K562 (cell line): ENCODE measurements at regions not wholly inside any gene's neighbourhood (a gene's known extent, or its start where the extent isn't known, plus 50 kb on each side); places are given as distances from the start of the nearest gene placed in this dataset.
A peak's percentile ranks its signal among the peaks of the same experiment; 100 is the strongest.

ENCODE experiments used
- ATAC-seq: fragments of 200-7000 bp; cut with Tn5 transposase; 3 replicates; pipeline ENCODE4 v1.9.1; 2020; ENCODE audit warnings: moderate library complexity
- BruUV-seq: library from RNA; stranded (reverse); fragments of 400-500 nt; replicated peaks from 2 replicates; lab custom pipeline; 2021; lab: Mats Ljungman, UMichigan
- CTCF ChIA-PET: fragments of 300-600 bp; formaldehyde crosslinking; extraction: SDS; loops from one replicate; lab custom pipeline; 2021; ENCODE audit warnings: low intra/inter-chr PET ratio; lab: Yijun Ruan, JAX
- POLR2A ChIA-PET: fragments of 300-600, 350-650 bp; sonication (Branson Sonifier 250); formaldehyde crosslinking; extraction: SDS; loops from one replicate; lab custom pipeline; 2021; ENCODE audit warnings: antibody characterized with exemption, inconsistent platforms; lab: Yijun Ruan, JAX
- DNase-seq, 4 experiments: peaks; one replicate each; pipeline versions ENCODE4 v3.0.0 to v3.0.0-alpha.2; 2011 to 2018; ENCODE audit warnings: low spot score in 3 of 4, mixed read lengths in 3 of 4; ENCODE audit errors: extremely low read depth in 1 of 4
- FAIRE-seq: peaks from 2 replicates; lab custom pipeline; 2011; peaks lifted over from hg19 to GRCh38; lab: Jason Lieb, UNC
- H2AFZ ChIP-seq: 2 replicates; pipeline ENCODE4 v1.6.0; 2011; ENCODE audit warnings: low read depth, low read length, control low read depth, inconsistent platforms
- H3K27ac ChIP-seq: fragments of 200-600 bp; 3 replicates; pipeline ENCODE4 v1.8.0; 2011; ENCODE audit warnings: low read depth, mild to moderate bottlenecking, control low read depth, inconsistent platforms, low read length, moderate library complexity, mixed read lengths; ENCODE audit errors: extremely low read depth
- H3K27me3 ChIP-seq, 2 experiments: fragments of 300-600 bp in 1 of 2; 2 replicates in 1 of 2; 3 replicates in 1 of 2; pipeline versions ENCODE4 v1.6.0 to v1.8.0; 2011; ENCODE audit warnings: inconsistent platforms in 2 of 2, low read length in 2 of 2, mild to moderate bottlenecking in 1 of 2, mixed read lengths in 1 of 2, moderate library complexity in 1 of 2; ENCODE audit not compliant: control insufficient read depth in 2 of 2, insufficient read depth in 2 of 2
- H3K36me3 ChIP-seq: fragments of 300-600 bp; 3 replicates; pipeline ENCODE4 v1.8.0; 2011; ENCODE audit warnings: mild to moderate bottlenecking, low read length, inconsistent platforms; ENCODE audit not compliant: control insufficient read depth, insufficient read depth
- H3K4me1 ChIP-seq, 2 experiments: fragments of 200-600 bp in 1 of 2; replicated peaks in 1 of 2; 2 replicates in 1 of 2; 3 replicates in 1 of 2; pipeline versions ENCODE4 v1.5.1 to v1.8.0; 2011; ENCODE audit warnings: inconsistent platforms in 2 of 2, low read length in 2 of 2, mild to moderate bottlenecking in 1 of 2, mixed read lengths in 1 of 2, moderate library complexity in 1 of 2; ENCODE audit not compliant: control insufficient read depth in 2 of 2, insufficient read depth in 2 of 2
- H3K4me2 ChIP-seq: 2 replicates; pipeline ENCODE4 v1.6.1; 2011; ENCODE audit warnings: low read length, control low read depth, inconsistent platforms, mixed read lengths; ENCODE audit not compliant: insufficient read depth
- H3K4me3 ChIP-seq: fragments of 200-600 bp; sonication (generic), shearing (Covaris generic); 2 replicates; pipeline ENCODE4 v1.5.1; 2016; ENCODE audit warnings: control low read depth, inconsistent platforms
- H3K79me2 ChIP-seq: fragments of 200-600 bp; 3 replicates; pipeline ENCODE4 v1.8.0; 2011; ENCODE audit warnings: low read length, inconsistent platforms; ENCODE audit not compliant: control insufficient read depth, insufficient read depth
- H3K9ac ChIP-seq, 2 experiments: 2 replicates each; pipeline versions ENCODE4 v1.6.0 to v1.6.1; 2011; ENCODE audit warnings: low read depth in 2 of 2, low read length in 2 of 2, control low read depth in 1 of 2, inconsistent platforms in 1 of 2, mild to moderate bottlenecking in 1 of 2, mixed read lengths in 1 of 2; ENCODE audit not compliant: insufficient read depth in 1 of 2
- H3K9me1 ChIP-seq: one replicate; pipeline ENCODE4 v1.6.0; 2011; ENCODE audit warnings: inconsistent platforms, mild to moderate bottlenecking, low read length, moderate library complexity; ENCODE audit not compliant: control insufficient read depth, insufficient read depth
- H3K9me3 ChIP-seq: replicated peaks from 2 replicates; pipeline ENCODE4 v1.5.1; 2011; ENCODE audit warnings: low read depth, low read length, inconsistent platforms; ENCODE audit not compliant: control insufficient read depth, insufficient read depth
- H4K20me1 ChIP-seq: replicated peaks from 2 replicates; pipeline ENCODE4 v1.6.1; 2011; ENCODE audit warnings: low read length, inconsistent platforms, mixed read lengths; ENCODE audit not compliant: control insufficient read depth, insufficient read depth
- CREM ChIP-seq: IDR thresholded peaks from 2 replicates; pipeline ENCODE4 v1.6.1; 2014; ENCODE audit warnings: antibody characterized with exemption, low read depth
- KLF6 ChIP-seq: fragments of 250-450 bp; sonication (Bioruptor Pico); IDR thresholded peaks from 2 replicates; pipeline ENCODE4 v1.4.0; 2020; ENCODE audit warnings: mild to moderate bottlenecking, moderate library complexity, borderline replicate concordance
- PHF8 ChIP-seq: fragments of 200-600 bp; sonication (generic); IDR thresholded peaks from 2 replicates; pipeline ENCODE4 v1.6.1; 2012; ENCODE audit warnings: mixed run types, mild to moderate bottlenecking, inconsistent platforms, low read length, moderate library complexity, borderline replicate concordance
- POLR2B ChIP-seq: fragments of 450-650 bp; IDR thresholded peaks from 2 replicates; pipeline ENCODE4 v1.6.1; 2018; ENCODE audit warnings: low read depth; ENCODE audit not compliant: partially characterized antibody
- RFX5 ChIP-seq: IDR thresholded peaks from 2 replicates; pipeline ENCODE4 v1.6.1; 2011; ENCODE audit warnings: low read depth, mild to moderate bottlenecking, improper control_type of control experiment, low read length
- SP1 ChIP-seq: sonication (generic); formaldehyde crosslinking; IDR thresholded peaks from 2 replicates; pipeline ENCODE4 v1.8.1; 2022; ENCODE audit warnings: mild to moderate bottlenecking, missing genetic modification reagents
- USF1 ChIP-seq: sonication (generic); formaldehyde crosslinking; IDR thresholded peaks from 2 replicates; pipeline ENCODE4 v1.9.0; 2022; ENCODE audit warnings: mild to moderate bottlenecking, missing genetic modification reagents
- VEZF1 ChIP-seq: fragments of 200-800 bp; sonication (Bioruptor generic); IDR thresholded peaks from 2 replicates; pipeline ENCODE4 v1.6.1; 2017; ENCODE audit warnings: missing genetic modification characterization, missing compliant biosample characterization
- WGBS: fragments of 100-300 bp; shearing (Covaris generic); methylation state at CpG from one replicate; pipeline ENCODE4 v1.1.6; 2016; ENCODE audit warnings: low coverage, mixed read lengths; ENCODE audit not compliant: insufficient coverage; ENCODE audit errors: missing lambda C conversion rate; 5-methylcytosine and 5-hydroxymethylcytosine counted together
- in situ Hi-C: fragments of 300-500 bp; cut with MboI; formaldehyde crosslinking; loops from 4 replicates; pipeline ENCODE4 v1.15.0; 2018; ENCODE audit warnings: inconsistent platforms, mixed read lengths
- intact Hi-C: fragments of 100-400 bp; cut with micrococcal nuclease; formaldehyde crosslinking; loops from 2 replicates; pipeline ENCODE4 v1.14.2; 2022
- TF ChIP-seq, protein P1 (sequence below): fragments of 250-450 bp; sonication (Bioruptor Pico); IDR thresholded peaks from 2 replicates; pipeline ENCODE4 v1.4.0; 2020

DNA sequence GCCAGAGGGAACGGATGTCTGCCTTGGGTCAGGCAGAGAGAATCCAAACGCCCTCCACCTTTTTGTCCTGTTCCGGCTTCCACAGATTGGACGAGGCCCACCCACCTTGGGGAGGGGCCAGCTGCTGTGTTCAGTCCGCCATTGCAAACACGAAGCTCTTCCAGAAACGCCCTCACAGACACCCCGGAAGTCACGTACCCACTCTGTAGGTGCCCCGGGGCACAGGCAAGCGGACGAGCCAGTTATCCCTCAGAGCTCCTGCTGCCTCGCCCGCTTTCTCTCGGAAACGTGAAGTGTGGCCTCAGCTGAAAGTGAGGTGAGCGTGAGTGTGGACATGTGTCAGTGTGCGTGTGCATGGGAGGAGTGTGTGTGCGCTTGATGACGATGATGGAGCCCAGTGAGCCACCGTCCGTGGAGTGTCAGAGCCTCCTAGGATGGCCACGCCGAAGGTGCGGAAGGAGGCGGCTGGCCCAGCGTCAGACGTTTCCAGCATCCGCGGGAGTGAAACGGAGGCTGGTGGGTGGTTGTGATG is 869.2 kb downstream of the TBC1D22A start (continued):
- TF ChIP-seq KLF6 (CRISPR knock-in tag) (0 out of 2 replicates have a peak, but pooled peaks have one; percentile 33), CREM (peak; percentile 72; the same call in 1 of the 2 replicates), POLR2B (peak; percentile 76), VEZF1 (CRISPR knock-in tag) (peak; percentile 58; the same call in 1 of the 2 replicates), SP1 (CRISPR knock-in tag) (peak; percentile 63), PHF8 (peak; percentile 90; the same call in 1 of the 2 replicates)

DNA sequence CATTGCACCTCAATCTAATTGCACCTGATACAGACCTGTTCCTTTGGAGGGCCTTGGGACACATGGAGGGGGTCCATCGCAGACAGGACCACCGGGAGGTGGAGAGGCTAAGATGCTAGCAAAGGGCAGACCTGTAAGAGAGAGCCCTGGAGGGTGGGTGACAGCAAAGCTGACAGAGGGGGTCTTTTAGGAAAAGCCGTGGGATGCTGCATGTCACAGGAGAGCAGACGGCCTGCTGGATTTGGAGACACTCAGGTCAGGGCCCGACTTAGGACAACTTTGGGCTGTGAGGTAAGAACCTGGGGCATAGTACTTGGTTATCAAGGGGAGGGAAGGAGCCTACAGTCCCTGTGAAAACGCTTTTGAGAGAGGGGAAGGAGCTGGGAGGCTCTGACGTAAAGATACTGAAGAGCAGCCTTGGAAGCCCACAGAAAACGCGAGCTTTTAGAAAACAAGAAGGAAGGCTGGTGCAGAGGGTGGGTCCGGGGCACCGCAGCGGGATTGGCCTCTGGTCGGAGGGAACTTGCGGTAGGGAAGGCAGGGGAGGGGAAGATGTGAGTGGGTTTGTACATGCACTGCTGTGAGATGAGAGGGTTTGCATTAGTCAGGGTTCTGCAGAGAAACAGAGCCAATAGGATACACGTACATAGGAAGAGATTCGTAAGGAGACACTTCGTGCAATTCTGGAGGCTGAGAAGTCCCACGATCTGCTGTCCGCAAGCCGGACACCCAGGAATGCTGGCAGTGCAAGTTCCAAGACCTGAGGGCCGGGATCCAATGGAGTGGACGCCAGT is 868.5 kb downstream of the TBC1D22A start:
- ChIA-PET POLR2A (interaction anchor here (0.6 to 0.9 kb wide), 5 partner anchors 21 to 1831 kb away, joined by 3 to 4 read pairs (median 4); no protein-coding TSS in a partner anchor), CTCF (no interaction called here)
- Histone ChIP-seq H3K9me3 (peaks cover 4% of the 10 kb centered on the region; the same call in 1 of the 2 replicates), H3K27me3 (peaks cover 0 to 9% of the 10 kb centered on the region in 2 experiments; a peak in 2 of 5 replicates), H3K4me2 (peak overlapping the region; percentile 99), H3K4me1 (peaks cover 5 to 8% of the 10 kb centered on the region in 2 experiments; a peak in 4 of 5 replicates), H2AFZ (peak overlapping the region; percentile 99), H4K20me1 (no peaks in the 10 kb centered on the region; the same call in 1 of the 2 replicates), H3K27ac (peak overlapping the region; percentile 85; the same call in 2 of the 3 replicates), H3K79me2 (peaks cover 33% of the 10 kb centered on the region), H3K4me3 (peak overlapping the region; percentile 87), H3K9me1 (no peaks in the 10 kb centered on the region), H3K9ac (peak overlapping the region; percentile 88 to 91), H3K36me3 (peaks cover 22% of the 10 kb centered on the region; the same call in 2 of the 3 replicates)
- in situ Hi-C loops (no loop called here), intact Hi-C loops (no loop called here)
- peak in 1 of 4 experiments; percentile 17 for DNase-seq
- ATAC-seq, result peak; percentile 57
- peak; percentile 40 for FAIRE-seq
- WGBS, result 15% methylated on average over 20 of the region's 22 CpGs
- BruUV-seq, result no TSS peak
- TF ChIP-seq, protein P1, sequence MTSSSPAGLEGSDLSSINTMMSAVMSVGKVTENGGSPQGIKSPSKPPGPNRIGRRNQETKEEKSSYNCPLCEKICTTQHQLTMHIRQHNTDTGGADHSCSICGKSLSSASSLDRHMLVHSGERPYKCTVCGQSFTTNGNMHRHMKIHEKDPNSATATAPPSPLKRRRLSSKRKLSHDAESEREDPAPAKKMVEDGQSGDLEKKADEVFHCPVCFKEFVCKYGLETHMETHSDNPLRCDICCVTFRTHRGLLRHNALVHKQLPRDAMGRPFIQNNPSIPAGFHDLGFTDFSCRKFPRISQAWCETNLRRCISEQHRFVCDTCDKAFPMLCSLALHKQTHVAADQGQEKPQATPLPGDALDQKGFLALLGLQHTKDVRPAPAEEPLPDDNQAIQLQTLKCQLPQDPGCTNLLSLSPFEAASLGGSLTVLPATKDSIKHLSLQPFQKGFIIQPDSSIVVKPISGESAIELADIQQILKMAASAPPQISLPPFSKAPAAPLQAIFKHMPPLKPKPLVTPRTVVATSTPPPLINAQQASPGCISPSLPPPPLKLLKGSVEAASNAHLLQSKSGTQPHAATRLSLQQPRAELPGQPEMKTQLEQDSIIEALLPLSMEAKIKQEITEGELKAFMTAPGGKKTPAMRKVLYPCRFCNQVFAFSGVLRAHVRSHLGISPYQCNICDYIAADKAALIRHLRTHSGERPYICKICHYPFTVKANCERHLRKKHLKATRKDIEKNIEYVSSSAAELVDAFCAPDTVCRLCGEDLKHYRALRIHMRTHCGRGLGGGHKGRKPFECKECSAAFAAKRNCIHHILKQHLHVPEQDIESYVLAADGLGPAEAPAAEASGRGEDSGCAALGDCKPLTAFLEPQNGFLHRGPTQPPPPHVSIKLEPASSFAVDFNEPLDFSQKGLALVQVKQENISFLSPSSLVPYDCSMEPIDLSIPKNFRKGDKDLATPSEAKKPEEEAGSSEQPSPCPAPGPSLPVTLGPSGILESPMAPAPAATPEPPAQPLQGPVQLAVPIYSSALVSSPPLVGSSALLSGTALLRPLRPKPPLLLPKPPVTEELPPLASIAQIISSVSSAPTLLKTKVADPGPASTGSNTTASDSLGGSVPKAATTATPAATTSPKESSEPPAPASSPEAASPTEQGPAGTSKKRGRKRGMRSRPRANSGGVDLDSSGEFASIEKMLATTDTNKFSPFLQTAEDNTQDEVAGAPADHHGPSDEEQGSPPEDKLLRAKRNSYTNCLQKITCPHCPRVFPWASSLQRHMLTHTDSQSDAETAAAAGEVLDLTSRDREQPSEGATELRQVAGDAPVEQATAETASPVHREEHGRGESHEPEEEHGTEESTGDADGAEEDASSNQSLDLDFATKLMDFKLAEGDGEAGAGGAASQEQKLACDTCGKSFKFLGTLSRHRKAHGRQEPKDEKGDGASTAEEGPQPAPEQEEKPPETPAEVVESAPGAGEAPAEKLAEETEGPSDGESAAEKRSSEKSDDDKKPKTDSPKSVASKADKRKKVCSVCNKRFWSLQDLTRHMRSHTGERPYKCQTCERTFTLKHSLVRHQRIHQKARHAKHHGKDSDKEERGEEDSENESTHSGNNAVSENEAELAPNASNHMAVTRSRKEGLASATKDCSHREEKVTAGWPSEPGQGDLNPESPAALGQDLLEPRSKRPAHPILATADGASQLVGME (CRISPR knock-in tag), result no peak
- no peak for TF ChIP-seq RFX5
- no peak for TF ChIP-seq USF1 (CRISPR knock-in tag)
